ENCODE measurements at regions not wholly inside any gene's neighbourhood (a gene's known extent, or its start where the extent isn't known, plus 50 kb on each side); places are given as distances from the start of the nearest gene placed in this dataset.
A peak's percentile ranks its signal among the peaks of the same experiment; 100 is the strongest.

DNA sequence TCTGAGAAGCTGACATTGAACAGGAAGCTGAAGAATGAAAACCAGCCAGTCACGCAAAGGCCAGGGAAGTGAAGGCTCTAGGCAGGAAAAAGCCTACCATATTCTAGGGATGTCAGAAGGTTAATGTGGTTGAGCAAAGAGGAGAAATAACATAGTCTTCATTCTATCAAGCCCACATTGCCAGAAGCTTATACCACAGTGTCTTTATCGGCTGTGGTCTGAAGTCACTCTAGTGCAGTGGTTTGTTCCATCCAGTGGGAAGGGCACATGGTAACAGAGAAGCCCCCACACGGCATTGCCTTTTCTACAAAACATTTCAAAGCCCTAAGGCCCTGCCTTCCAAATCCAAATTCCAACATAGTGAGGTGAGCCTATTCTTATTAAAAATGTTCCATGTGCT lies 311.3 kb downstream of the TNS1 start:
- no peak for DNase-seq
- TF ChIP-seq POLR2A (IDR thresholded peaks at IDR 0.05; ENCODE audit: low read length) (no peak), GATA1 (IDR thresholded peaks at IDR 0.05; ENCODE audit: low read depth, low read length) (no peak)

DNA sequence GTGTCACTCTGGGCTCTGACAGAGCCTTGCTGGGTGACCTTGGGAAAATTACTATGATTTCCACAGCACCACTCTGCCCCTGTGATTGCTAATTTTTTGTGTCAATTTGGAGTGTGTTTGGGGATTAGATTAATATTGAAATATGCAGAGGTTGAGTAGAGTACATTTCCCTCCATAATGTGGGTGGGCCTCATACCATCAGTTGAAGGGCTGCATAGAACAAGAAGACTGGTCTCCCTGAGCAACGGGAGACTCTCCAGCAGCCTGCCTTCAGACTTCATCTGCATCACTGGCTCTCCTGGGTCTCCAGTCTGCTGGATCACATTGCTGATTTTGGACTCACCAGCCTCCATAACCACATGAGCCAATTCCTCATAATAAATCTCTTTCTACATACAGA lies 313.7 kb downstream of the TNS1 start:
- TF ChIP-seq POLR2A (IDR thresholded peaks at IDR 0.05; ENCODE audit: low read length), result no peak
- no peak for TF ChIP-seq GATA1 (IDR thresholded peaks at IDR 0.05; ENCODE audit: low read depth, low read length)
- DNase-seq, result no peak

DNA sequence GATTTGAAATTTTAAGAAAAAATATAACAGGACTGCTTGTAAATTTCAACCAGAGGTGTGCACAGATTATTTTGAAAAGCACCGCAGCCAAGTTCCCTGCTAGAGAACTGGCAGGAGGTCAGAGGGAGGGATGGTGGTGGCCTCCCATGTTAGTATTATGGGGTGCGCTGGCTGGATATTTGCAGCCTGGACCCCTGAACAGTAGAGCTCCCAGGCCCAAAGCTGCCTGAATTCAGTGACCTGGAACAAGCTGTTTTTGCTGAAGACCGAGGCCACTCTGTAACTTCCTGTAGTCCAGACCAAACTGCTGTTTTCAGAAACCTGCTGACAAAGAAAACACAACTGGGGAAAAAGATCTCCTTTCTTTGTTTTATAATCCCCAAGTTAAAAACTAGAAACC lies 314.3 kb downstream of the TNS1 start:
- TF ChIP-seq GATA1 (IDR thresholded peaks at IDR 0.05; ENCODE audit: low read depth, low read length), result no peak
- TF ChIP-seq POLR2A (IDR thresholded peaks at IDR 0.05; ENCODE audit: low read length), result no peak
- no peak for DNase-seq

DNA sequence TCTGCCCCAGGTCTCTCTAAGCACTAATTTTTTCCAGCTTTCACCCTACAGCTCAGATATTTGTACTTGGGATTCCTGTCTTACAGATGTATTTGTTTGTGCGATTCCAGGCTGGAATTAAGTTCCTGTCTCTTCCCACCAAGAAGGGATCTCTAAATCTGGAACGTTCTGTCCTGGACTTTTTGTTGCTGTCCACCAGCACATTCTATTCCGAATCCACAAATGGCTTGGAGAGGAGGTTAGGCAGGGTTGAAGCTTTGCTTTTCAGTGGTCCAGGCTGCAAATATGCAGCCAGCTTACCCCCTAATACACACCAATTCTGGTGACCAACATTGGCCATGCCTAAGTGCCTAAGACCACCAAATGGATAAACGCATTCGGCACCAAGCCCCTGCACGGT lies 315.0 kb downstream of the TNS1 start:
- DNase-seq, result no peak
- no peak for TF ChIP-seq GATA1 (IDR thresholded peaks at IDR 0.05; ENCODE audit: low read depth, low read length)
- TF ChIP-seq POLR2A (IDR thresholded peaks at IDR 0.05; ENCODE audit: low read length), result no peak

DNA sequence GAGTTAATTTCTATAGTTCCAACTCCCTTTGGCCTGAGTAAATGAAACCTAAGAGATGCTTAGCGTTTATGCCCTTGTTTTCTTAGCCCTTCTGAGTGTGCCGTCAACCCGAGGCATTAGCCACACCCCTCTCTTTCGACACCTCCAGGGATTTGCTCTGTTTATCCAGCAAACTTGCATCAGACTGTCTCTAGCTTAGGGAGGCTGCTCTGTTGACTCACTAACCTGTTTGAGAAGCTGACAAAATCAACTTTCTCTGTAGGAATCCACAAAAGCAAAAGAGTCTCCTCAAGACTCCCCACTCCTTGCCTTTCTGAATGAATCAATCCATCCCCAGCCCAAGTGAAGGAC lies 317.6 kb downstream of the TNS1 start:
- peak in 1 of 2 experiments; percentile 15 for DNase-seq

DNA sequence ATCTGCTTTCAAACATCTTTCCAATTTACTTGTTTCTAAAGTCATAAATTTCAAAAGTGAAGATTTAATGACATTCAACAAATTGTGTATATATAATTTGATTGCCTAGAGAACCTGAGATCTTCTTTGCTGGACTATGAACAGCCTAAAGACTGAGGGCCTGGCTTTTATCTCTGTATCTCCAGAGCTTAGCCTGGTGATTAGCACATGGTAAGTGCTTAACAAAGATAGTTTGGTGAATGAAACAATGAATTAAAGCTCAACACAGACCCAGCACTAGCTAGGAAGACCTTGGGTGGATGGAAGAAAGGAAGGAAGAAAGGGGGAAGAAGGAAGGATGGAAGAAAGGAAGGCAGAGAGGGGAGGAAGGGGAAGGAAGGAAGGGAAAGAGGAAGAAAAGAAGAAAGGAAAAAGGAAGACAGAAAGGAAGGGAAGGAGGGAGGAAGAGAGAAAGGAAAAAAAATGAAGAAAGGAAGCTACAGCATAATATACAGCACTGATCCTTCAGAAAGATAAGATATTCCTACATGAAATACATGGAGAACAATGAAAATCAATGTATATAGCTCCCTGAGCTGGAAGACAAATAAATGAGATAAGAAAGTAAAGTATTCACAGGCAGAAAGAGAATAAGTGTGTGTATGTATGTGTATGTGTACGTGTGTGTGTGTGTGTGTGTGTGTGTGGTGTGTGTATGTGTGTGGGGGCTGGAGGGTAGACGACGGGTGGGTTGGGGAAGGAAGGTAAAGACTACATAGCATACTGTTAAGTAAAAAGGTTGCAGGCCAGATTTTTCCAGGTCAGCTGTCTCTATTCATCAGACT lies 318.2 kb downstream of the TNS1 start:
- TF ChIP-seq GATA1 (IDR thresholded peaks at IDR 0.05; ENCODE audit: low read depth, low read length) (no peak), POLR2A (IDR thresholded peaks at IDR 0.05; ENCODE audit: low read length) (no peak)

More for the DNA sequence above, 317.6 kb downstream of the TNS1 start:
- no peak for TF ChIP-seq POLR2A (IDR thresholded peaks at IDR 0.05; ENCODE audit: low read length)
- no peak for TF ChIP-seq GATA1 (IDR thresholded peaks at IDR 0.05; ENCODE audit: low read depth, low read length)

DNA sequence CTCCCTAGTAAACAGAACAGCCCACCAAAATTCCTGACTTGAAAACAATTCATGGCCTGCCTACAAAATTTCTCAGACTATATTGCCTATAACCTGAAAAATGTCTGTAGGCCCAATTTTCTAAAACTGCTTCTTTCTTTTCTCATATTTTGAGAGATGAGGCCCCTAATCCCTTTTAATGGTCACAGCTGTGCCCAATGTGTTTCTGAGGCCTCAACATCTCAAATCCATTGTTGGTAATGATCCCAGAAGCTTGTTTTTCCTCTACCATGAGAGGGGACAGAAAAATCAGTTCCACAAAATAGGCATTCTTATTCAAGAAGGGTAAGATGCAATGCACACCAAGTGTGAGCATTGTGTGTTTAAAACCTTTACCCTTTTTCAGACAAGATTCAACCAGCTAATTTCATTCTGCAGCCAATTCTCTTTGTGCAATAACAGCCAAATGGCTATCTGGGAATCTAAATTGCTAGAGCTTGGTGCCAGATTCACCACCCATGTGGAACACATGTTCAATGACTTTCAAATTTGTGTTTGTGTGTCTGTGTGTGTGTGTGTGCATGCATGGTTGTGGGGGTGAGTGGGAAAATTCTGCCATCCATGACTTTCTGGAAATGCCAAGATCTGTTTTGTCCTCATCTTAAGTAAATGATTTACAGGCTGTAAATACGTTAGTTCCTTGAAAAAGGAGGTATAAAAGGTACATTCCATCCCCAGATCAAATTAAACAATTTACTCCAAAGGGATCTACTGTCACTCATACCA lies 319.5 kb downstream of the TNS1 start:
- no peak for DNase-seq
- TF ChIP-seq POLR2A (IDR thresholded peaks at IDR 0.05; ENCODE audit: low read length), result no peak
- TF ChIP-seq GATA1 (IDR thresholded peaks at IDR 0.05; ENCODE audit: low read depth, low read length), result no peak

More for the DNA sequence above, 318.2 kb downstream of the TNS1 start:
- no peak for DNase-seq

DNA sequence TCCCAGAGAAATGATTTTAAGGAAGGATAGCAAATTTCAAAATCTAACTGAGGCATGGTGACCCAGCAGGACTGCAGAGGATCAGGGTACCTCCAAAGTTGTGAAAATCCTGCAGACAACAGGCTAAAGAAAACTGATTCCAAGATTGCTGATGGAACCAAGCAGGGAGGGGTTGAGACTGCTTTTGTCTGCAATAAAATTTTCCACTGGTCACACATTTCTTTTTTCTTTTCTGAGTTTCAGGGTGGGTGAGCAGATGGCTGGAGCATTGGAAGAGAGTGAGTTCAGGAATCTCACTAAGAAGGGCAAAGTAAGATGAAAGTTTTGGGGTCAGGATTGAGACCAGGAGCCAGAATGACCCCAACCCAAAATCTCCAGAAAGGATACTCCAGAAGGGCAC lies 321.0 kb downstream of the TNS1 start:
- TF ChIP-seq GATA1 (IDR thresholded peaks at IDR 0.05; ENCODE audit: low read depth, low read length) (no peak), POLR2A (IDR thresholded peaks at IDR 0.05; ENCODE audit: low read length) (no peak)
- DNase-seq, result no peak

DNA sequence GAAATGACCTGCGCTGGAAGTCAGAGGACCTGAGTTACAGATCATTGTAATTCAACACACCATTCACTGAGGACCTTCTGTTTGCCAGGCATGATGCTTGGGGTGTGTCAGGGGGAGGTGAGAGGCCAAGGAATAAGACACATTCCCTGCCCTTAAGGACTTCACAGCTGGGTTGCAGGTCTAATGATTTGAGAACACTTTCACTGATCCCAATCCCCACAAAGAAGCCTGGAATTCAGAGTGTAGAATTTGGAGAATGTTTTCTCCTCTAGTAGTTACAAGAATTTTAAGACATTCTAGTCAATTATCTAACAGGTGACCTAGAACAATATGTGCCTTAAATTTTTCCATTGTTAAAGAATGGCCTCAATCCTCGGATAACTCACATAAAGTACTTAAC lies 322.4 kb downstream of the TNS1 start:
- TF ChIP-seq POLR2A (IDR thresholded peaks at IDR 0.05; ENCODE audit: low read length) (no peak), GATA1 (IDR thresholded peaks at IDR 0.05; ENCODE audit: low read depth, low read length) (no peak)
- no peak for DNase-seq

DNA sequence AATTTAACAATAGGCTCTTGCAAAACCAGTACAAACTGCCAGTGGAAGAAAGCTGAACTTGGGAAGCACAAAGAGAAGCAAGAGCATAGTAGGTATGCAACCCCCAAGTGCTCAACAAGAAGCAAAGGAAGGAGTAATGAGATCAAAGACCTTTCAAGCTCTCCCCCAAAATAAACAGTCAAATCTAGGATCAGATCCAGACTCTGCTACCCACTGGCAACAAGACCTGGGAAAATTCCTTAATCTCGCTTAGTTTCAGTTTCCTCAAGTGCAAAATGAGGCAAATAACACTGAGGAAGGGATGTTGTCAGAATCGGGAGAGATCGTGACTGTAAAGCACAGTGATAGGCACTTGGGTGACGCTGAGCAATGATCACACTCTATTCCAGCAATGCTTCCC lies 329.2 kb downstream of the TNS1 start:
- DNase-seq, result no peak
- TF ChIP-seq GATA1 (IDR thresholded peaks at IDR 0.05; ENCODE audit: low read depth, low read length), result no peak
- TF ChIP-seq POLR2A (IDR thresholded peaks at IDR 0.05; ENCODE audit: low read length), result no peak

DNA sequence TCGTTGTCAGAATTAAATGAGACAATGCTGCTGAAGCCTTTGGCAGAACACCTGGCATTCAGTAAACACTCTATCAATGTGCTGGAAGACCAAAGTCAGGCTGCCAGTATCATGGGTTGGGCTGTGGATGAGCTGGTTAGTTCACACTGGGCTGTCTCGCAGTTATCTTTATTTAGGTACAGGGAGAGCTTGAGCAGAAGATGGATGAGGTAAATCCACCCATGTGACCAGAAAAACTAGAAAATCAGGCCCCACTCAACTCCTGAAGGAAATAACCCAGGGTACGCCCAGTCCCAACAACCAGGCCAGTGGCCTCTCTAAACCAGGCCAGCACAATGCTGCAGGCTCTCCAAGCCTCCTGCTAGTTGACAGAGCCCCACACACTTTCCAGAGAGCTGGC lies 330.3 kb downstream of the TNS1 start:
- TF ChIP-seq GATA1 (IDR thresholded peaks at IDR 0.05; ENCODE audit: low read depth, low read length) (no peak), POLR2A (IDR thresholded peaks at IDR 0.05; ENCODE audit: low read length) (no peak)

DNA sequence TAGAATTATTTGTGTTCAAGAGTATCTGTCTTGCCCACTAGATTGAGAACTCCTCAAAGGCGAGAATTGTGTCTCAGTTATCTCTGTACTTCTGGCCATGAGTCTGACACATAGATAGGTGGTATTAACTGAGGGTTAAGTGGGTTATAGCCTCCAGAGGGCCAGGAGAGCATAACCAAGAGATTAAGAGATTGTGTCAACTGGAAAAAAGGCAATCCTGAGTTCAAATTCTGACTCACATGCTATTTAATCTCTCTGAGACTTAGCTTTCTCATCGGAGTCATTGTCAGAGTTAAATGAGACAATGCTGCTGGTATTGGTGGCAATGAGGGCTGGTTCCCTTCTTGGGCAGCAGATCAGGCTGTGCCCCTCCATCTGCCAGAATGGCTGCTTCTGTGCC lies 330.9 kb downstream of the TNS1 start:
- TF ChIP-seq POLR2A (IDR thresholded peaks at IDR 0.05; ENCODE audit: low read length) (no peak), GATA1 (IDR thresholded peaks at IDR 0.05; ENCODE audit: low read depth, low read length) (no peak)
- no peak for DNase-seq

More for the DNA sequence above, 330.3 kb downstream of the TNS1 start:
- DNase-seq, result no peak

DNA sequence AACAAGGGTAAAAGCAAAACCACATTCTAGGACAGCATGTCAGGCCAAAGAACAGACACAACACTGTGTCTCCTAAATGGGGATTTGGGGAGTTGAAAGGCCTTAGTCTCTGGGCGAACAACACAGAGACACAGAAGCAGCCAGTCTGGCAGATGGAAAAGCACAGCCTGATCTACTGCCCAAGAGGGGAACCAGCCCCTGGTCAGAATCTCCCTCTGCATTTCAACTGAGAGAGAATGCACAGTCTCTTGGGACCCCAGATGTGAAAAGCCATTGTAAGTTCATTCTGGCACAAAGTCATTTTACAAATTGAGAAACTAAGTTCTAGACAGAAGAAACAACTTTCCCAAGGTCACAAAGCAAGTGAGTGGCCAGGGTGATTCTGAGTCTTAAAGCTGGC lies 331.7 kb downstream of the TNS1 start:
- no peak for DNase-seq
- TF ChIP-seq POLR2A (IDR thresholded peaks at IDR 0.05; ENCODE audit: low read length), result no peak
- no peak for TF ChIP-seq GATA1 (IDR thresholded peaks at IDR 0.05; ENCODE audit: low read depth, low read length)

DNA sequence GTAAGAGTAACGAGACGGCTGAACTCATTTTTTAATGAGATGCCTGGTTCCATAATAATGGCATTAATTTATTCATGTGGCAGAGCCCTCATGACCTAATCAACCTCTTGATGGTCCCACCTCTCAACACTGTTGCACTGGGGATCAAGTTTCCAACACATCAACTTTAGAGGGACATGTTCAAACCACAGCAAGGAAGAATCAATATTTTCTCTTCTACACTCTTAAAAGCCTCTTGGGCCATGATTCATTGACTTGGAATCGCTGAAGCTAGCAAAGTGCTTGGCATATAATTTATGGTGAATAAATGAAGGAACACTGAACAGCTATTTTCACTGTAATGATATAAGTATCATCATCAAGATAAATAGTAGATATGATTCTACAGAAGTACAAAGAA lies 333.0 kb downstream of the TNS1 start:
- DNase-seq, result no peak

DNA sequence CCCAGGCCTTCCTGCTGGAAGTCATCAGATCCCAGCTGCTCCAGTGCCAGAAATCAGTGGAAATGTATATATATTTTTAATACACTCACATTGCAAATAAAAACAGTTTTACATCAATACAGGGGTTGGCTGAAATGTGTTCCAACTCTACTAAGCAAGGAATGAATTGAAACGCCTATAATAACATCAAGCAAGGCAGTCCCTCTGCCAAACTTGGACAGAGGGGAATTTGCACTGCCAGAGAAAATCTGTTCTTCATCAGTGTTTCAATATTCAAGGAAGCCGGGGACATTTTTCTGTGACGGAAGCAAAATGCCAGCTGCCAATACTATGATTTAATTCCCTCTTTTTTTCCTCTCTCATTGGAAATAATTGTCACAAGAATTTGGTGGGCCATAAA lies 335.3 kb downstream of the TNS1 start:
- no peak for DNase-seq
- TF ChIP-seq POLR2A (IDR thresholded peaks at IDR 0.05; ENCODE audit: low read length) (no peak), GATA1 (IDR thresholded peaks at IDR 0.05; ENCODE audit: low read depth, low read length) (no peak)

More for the DNA sequence above, 333.0 kb downstream of the TNS1 start:
- TF ChIP-seq POLR2A (IDR thresholded peaks at IDR 0.05; ENCODE audit: low read length), result no peak
- TF ChIP-seq GATA1 (IDR thresholded peaks at IDR 0.05; ENCODE audit: low read depth, low read length), result no peak
